ENCODE measurements at regions not wholly inside any gene's neighbourhood (a gene's known extent, or its start where the extent isn't known, plus 50 kb on each side); places are given as distances from the start of the nearest gene placed in this dataset.

DNA sequence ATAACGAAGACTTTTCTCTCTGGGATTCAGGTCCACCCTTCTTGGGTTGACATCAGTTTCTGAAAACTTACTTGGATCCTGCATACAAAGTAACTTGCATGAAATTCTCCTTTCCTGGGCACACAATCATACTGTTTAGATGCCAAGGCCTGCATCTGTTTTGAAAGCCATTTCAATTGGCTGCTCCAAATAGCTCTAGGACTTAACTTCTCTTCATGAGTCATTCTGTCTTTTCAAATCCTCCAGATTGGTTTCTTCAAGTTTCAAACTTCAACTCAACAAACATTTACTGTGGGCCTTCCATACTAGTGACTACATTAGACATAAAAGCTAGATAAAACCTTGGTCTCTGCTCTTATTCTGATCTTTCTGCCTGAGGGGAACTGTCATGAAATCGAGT is 54.8 kb upstream of the HMHB1 start:
- no peak for DNase-seq
- TF ChIP-seq, protein P1, sequence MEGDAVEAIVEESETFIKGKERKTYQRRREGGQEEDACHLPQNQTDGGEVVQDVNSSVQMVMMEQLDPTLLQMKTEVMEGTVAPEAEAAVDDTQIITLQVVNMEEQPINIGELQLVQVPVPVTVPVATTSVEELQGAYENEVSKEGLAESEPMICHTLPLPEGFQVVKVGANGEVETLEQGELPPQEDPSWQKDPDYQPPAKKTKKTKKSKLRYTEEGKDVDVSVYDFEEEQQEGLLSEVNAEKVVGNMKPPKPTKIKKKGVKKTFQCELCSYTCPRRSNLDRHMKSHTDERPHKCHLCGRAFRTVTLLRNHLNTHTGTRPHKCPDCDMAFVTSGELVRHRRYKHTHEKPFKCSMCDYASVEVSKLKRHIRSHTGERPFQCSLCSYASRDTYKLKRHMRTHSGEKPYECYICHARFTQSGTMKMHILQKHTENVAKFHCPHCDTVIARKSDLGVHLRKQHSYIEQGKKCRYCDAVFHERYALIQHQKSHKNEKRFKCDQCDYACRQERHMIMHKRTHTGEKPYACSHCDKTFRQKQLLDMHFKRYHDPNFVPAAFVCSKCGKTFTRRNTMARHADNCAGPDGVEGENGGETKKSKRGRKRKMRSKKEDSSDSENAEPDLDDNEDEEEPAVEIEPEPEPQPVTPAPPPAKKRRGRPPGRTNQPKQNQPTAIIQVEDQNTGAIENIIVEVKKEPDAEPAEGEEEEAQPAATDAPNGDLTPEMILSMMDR (IDR thresholded peaks at IDR 0.05) = no peak
- no peaks in the 10 kb centered on the region for H3K4me1 Mint-ChIP-seq
- Histone ChIP-seq H3K4me3 (replicated peaks in 1 of 3; ENCODE audit: low read depth in 2 of 3, low read length in 3 of 3) (no peak overlapping the region), H3K9me3 (replicated peaks in 1 of 2; ENCODE audit: control insufficient read depth in 1 of 2, insufficient read depth in 1 of 2, low read length in 2 of 2) (no peaks in the 10 kb centered on the region), H2AFZ (ENCODE audit: insufficient read depth, low read depth, low read length, poor library complexity, severe bottlenecking) (no peak overlapping the region), H3K27me3 (ENCODE audit: control insufficient read depth in 2 of 2, insufficient read depth in 2 of 2, low read length in 2 of 2) (no peaks in the 10 kb centered on the region), H3K4me1 (ENCODE audit: control insufficient read depth in 1 of 2, insufficient read depth in 2 of 2, low read length in 2 of 2) (no peaks in the 10 kb centered on the region), H3K27ac (ENCODE audit: low read depth in 1 of 2, low read length in 2 of 2) (no peak overlapping the region), H4K20me1 (ENCODE audit: insufficient read depth, low read length) (no peaks in the 10 kb centered on the region), H3K36me3 (replicated peaks in 1 of 2; ENCODE audit: control insufficient read depth in 1 of 2, insufficient read depth in 2 of 2, low read length in 2 of 2) (no peaks in the 10 kb centered on the region), H3K79me2 (ENCODE audit: insufficient read depth, low read length) (no peaks in the 10 kb centered on the region), H3K9ac (ENCODE audit: insufficient read depth, low read length, poor library complexity, severe bottlenecking) (no peak overlapping the region), H3K4me2 (replicated peaks; ENCODE audit: extremely low read depth, low read length, poor library complexity, severe bottlenecking) (no peak overlapping the region)
- H3K27ac Mint-ChIP-seq = no peak overlapping the region
- no peaks in the 10 kb centered on the region for H3K36me3 Mint-ChIP-seq
- intact Hi-C loops (cut with micrococcal nuclease) = no loop called here
- WGBS (ENCODE audit: insufficient coverage) = 88% methylated on average over 1 of the region's 2 CpGs
- no peak overlapping the region for H3K4me3 Mint-ChIP-seq
- H3K9me3 Mint-ChIP-seq = peaks cover 0 to 3% (median 0%) of the 10 kb centered on the region in 7 donors
- H3K27me3 Mint-ChIP-seq (ENCODE audit: low read depth in 3 of 3) = peaks cover 0 to 2% (median 0%) of the 10 kb centered on the region in 3 donors

DNA sequence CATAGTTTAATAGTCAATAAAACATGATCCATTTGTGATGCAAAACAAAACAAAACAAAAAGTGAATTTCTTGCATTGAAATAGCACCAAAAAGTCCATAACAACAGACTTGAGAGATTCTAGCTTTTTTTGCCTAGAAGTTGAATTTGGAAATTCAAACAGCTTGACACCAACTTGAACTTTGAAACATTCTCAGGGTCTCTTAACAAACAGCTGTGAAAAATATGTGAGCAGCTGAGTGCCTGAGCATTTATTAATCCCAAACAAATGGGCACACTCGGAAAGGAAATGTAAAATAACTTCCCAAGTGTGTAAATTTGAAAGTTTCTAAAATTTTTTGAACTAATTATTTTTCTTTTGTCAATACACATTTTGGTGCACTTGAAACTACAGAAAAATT is 56.0 kb upstream of the HMHB1 start:
- H3K9me3 ChIP-seq (replicated peaks in 1 of 2; ENCODE audit: control insufficient read depth in 1 of 2, insufficient read depth in 1 of 2, low read length in 2 of 2) = no peaks in the 10 kb centered on the region
- Mint-ChIP-seq H3K9me3 (peaks cover 0 to 2% (median 0%) of the 10 kb centered on the region in 7 donors), H3K4me3 (no peak overlapping the region), H3K36me3 (no peaks in the 10 kb centered on the region), H3K4me1 (no peaks in the 10 kb centered on the region), H3K27ac (no peak overlapping the region), H3K27me3 (ENCODE audit: low read depth in 3 of 3) (peaks cover 0 to 4% (median 0%) of the 10 kb centered on the region in 3 donors)
- H3K27me3 ChIP-seq (ENCODE audit: control insufficient read depth in 2 of 2, insufficient read depth in 2 of 2, low read length in 2 of 2) = no peaks in the 10 kb centered on the region
- no peaks in the 10 kb centered on the region for H3K79me2 ChIP-seq (ENCODE audit: insufficient read depth, low read length)
- H4K20me1 ChIP-seq (ENCODE audit: insufficient read depth, low read length) = no peaks in the 10 kb centered on the region
- no peak for DNase-seq
- no CpG with 5 or more reads among the region's 1 CpG for WGBS (ENCODE audit: insufficient coverage)
- H3K4me3 ChIP-seq (replicated peaks in 1 of 3; ENCODE audit: low read depth in 2 of 3, low read length in 3 of 3) = no peak overlapping the region
- no peak overlapping the region for H3K9ac ChIP-seq (ENCODE audit: insufficient read depth, low read length, poor library complexity, severe bottlenecking)
- H3K27ac ChIP-seq (ENCODE audit: low read depth in 1 of 2, low read length in 2 of 2) = no peak overlapping the region
- H3K36me3 ChIP-seq (replicated peaks in 1 of 2; ENCODE audit: control insufficient read depth in 1 of 2, insufficient read depth in 2 of 2, low read length in 2 of 2) = no peaks in the 10 kb centered on the region
- H3K4me2 ChIP-seq (replicated peaks; ENCODE audit: extremely low read depth, low read length, poor library complexity, severe bottlenecking) = no peak overlapping the region
- H3K4me1 ChIP-seq (ENCODE audit: control insufficient read depth in 1 of 2, insufficient read depth in 2 of 2, low read length in 2 of 2) = no peaks in the 10 kb centered on the region
- TF ChIP-seq, protein P1 (IDR thresholded peaks at IDR 0.05) = no peak
- intact Hi-C loops (cut with micrococcal nuclease) = no loop called here
- no peak overlapping the region for H2AFZ ChIP-seq (ENCODE audit: insufficient read depth, low read depth, low read length, poor library complexity, severe bottlenecking)
